Mesendoderm (in vitro differentiated cells): ENCODE measurements at regions not wholly inside any gene's neighbourhood (a gene's known extent, or its start where the extent isn't known, plus 50 kb on each side); places are given as distances from the start of the nearest gene placed in this dataset.

ENCODE experiments used
- DNase-seq: peaks from one replicate; pipeline ENCODE4 v3.0.0; 2013
- H2AK5ac ChIP-seq: 2 replicates; pipeline ENCODE4 v1.6.1; 2013; ENCODE audit warnings: low read length, inconsistent platforms
- H2BK120ac ChIP-seq: 2 replicates; pipeline ENCODE4 v1.6.1; 2013; ENCODE audit warnings: low read depth, mild to moderate bottlenecking, low read length, moderate library complexity, mixed read lengths
- H2BK15ac ChIP-seq: replicated peaks from 2 replicates; pipeline ENCODE4 v1.6.1; 2013; ENCODE audit warnings: low read depth, mild to moderate bottlenecking, moderate library complexity
- H2BK5ac ChIP-seq: 2 replicates; pipeline ENCODE4 v1.6.1; 2013; ENCODE audit warnings: low read length, inconsistent platforms
- H3K18ac ChIP-seq: 2 replicates; pipeline ENCODE4 v1.6.1; 2013; ENCODE audit warnings: mild to moderate bottlenecking, low read length, mixed read lengths
- H3K23ac ChIP-seq: one replicate; pipeline ENCODE4 v1.6.1; 2013; ENCODE audit warnings: low read length
- H3K27ac ChIP-seq: 2 replicates; pipeline ENCODE4 v1.5.1; 2013; ENCODE audit warnings: low read depth, mild to moderate bottlenecking, inconsistent platforms, low read length, moderate library complexity
- H3K27me3 ChIP-seq: 2 replicates; pipeline ENCODE4 v1.6.1; 2013; ENCODE audit warnings: low read length, control low read depth, mild to moderate bottlenecking, inconsistent platforms; ENCODE audit not compliant: insufficient read depth, poor library complexity
- H3K36me3 ChIP-seq: 2 replicates; pipeline ENCODE4 v1.6.1; 2013; ENCODE audit warnings: low read length, inconsistent platforms; ENCODE audit not compliant: control insufficient read depth, insufficient read depth
- H3K4ac ChIP-seq: one replicate; pipeline ENCODE4 v1.6.1; 2013; ENCODE audit warnings: low read depth, mild to moderate bottlenecking, low read length, moderate library complexity
- H3K4me1 ChIP-seq: 2 replicates; pipeline ENCODE4 v1.6.1; 2013; ENCODE audit warnings: low read depth, low read length, inconsistent platforms; ENCODE audit not compliant: control insufficient read depth
- H3K4me2 ChIP-seq: 2 replicates; pipeline ENCODE4 v1.6.1; 2013; ENCODE audit warnings: low read length
- H3K4me3 ChIP-seq: 2 replicates; pipeline ENCODE4 v1.5.1; 2013; ENCODE audit warnings: mild to moderate bottlenecking, low read length
- H3K56ac ChIP-seq: one replicate; pipeline ENCODE4 v1.6.1; 2013; ENCODE audit warnings: low read length
- H3K79me1 ChIP-seq: 2 replicates; pipeline ENCODE4 v1.6.1; 2013; ENCODE audit warnings: low read length, inconsistent platforms
- H3K79me2 ChIP-seq: 2 replicates; pipeline ENCODE4 v1.6.1; 2013; ENCODE audit warnings: mild to moderate bottlenecking, low read length; ENCODE audit not compliant: control insufficient read depth, insufficient read depth
- H3K9ac ChIP-seq: 2 replicates; pipeline ENCODE4 v1.6.1; 2013; ENCODE audit warnings: low read length, inconsistent platforms
- H4K5ac ChIP-seq: one replicate; pipeline ENCODE4 v1.6.1; 2013; ENCODE audit warnings: low read length
- H4K8ac ChIP-seq: one replicate; pipeline ENCODE4 v1.6.1; 2013; ENCODE audit warnings: low read depth, mild to moderate bottlenecking, control low read depth, low read length, moderate library complexity
- WGBS: extraction: QIAGEN DNeasy Blood & Tissue Kit; methylation state at CpG from one replicate; pipeline ENCODE4 v1.1.7; 2013; ENCODE audit warnings: low lambda C conversion rate, missing lambda C conversion rate; ENCODE audit not compliant: insufficient coverage; ENCODE audit errors: extremely low coverage; 5-methylcytosine and 5-hydroxymethylcytosine counted together

DNA sequence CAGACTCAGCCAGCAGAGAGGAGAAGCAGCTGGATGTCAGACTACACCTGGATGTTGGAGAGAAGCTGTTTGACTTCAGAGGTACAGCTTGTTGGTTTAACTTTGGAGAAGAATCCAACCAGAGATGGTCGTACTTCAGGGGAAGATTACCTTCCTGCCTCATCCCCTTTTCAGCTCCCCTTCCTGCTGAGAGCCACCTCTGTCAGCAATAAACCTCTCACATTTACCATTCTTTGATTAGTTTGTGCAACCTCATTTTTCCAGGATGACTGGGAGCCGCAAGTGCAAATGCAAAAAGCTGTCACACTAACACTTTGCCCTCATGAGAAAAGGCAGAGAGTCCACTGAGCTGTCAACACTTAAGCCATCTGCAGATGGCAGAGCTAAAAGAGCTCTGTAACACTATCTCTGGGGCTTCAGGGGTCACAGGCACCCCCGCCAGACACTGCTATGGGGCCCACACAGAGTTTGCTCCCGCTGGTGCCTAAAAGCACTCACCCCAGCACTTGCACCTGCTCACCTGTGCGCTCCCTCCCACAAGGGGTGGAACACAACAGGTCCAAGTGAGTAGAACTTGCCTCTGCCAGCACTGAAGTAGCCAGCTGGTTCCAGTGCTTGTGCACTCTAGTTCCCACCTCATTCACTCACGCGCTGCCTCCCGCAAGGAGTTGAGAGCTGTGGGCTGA is 391.7 kb downstream of the METTL4 start:
- Histone ChIP-seq H3K27ac (no peak overlapping the region), H3K56ac (no peak overlapping the region), H2BK5ac (no peak overlapping the region), H3K79me1 (no peaks in the 10 kb centered on the region), H3K27me3 (no peaks in the 10 kb centered on the region), H3K18ac (no peak overlapping the region), H2AK5ac (no peak overlapping the region), H4K8ac (no peak overlapping the region), H2BK120ac (no peak overlapping the region), H3K4me1 (no peaks in the 10 kb centered on the region), H3K36me3 (no peaks in the 10 kb centered on the region), H3K9ac (no peak overlapping the region), H3K4ac (no peak overlapping the region), H3K79me2 (no peaks in the 10 kb centered on the region), H3K23ac (no peak overlapping the region), H4K5ac (no peak overlapping the region), H3K4me2 (no peak overlapping the region), H2BK15ac (no peak overlapping the region), H3K4me3 (no peak overlapping the region)
- DNase-seq: no peak
- WGBS: no CpG with 5 or more reads among the region's 8 CpGs

DNA sequence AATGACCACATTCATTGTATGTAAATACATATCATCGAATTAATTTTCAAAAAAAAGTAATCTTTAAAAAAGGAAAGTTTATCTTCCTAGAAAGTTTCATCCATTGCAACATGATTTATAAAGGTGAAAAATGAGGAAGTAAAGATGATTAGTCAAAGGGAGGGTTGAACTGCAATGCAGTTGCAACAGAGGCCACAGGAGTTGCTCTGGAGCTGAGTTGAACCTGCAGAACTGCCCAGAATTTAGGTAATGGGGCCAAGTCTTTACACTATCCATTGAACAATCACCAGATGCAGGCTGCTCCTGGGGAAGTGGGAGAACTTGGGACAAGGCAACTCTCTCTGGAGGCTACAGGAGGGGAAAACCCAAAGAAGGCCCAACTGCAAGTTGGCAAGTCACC is 390.7 kb downstream of the METTL4 start:
- H3K4ac ChIP-seq: no peak overlapping the region
- H3K27ac ChIP-seq: no peak overlapping the region
- no peak overlapping the region for H3K4me3 ChIP-seq
- WGBS: no CpG with 5 or more reads among the region's 1 CpG
- no peak for DNase-seq
- H3K23ac ChIP-seq: no peak overlapping the region
- no peak overlapping the region for H3K18ac ChIP-seq
- no peak overlapping the region for H3K56ac ChIP-seq
- no peaks in the 10 kb centered on the region for H3K36me3 ChIP-seq
- no peak overlapping the region for H2BK5ac ChIP-seq
- H3K27me3 ChIP-seq: no peaks in the 10 kb centered on the region
- no peak overlapping the region for H2BK120ac ChIP-seq
- H3K79me1 ChIP-seq: no peaks in the 10 kb centered on the region
- H4K8ac ChIP-seq: no peak overlapping the region
- no peak overlapping the region for H4K5ac ChIP-seq
- H2BK15ac ChIP-seq: no peak overlapping the region
- H3K79me2 ChIP-seq: no peaks in the 10 kb centered on the region
- H3K4me2 ChIP-seq: no peak overlapping the region
- no peak overlapping the region for H3K9ac ChIP-seq
- no peak overlapping the region for H2AK5ac ChIP-seq
- no peaks in the 10 kb centered on the region for H3K4me1 ChIP-seq

DNA sequence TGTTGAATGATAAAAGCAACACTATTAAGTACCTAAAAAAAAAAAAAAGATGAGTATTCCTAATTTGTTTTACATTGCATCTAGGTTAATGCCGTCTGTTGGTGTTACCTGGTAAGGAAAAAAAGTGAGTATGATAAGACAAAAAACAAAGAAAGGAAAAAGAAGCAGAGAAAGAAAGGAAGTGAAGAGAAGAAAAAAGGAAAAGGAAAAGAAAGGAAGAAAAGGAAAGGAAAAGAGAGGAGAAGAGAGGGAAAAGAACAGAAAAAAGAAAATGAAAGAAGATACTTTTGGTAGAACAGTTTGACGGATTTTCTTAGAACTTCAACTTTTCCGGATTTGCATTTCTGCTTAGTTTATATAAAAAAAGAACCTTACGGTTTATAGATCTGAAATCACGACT is 387.9 kb downstream of the METTL4 start:
- no peak overlapping the region for H3K27ac ChIP-seq
- no peak for DNase-seq
- no peaks in the 10 kb centered on the region for H3K4me1 ChIP-seq
- H3K23ac ChIP-seq: no peak overlapping the region
- H3K18ac ChIP-seq: no peak overlapping the region
- no peak overlapping the region for H2BK15ac ChIP-seq
- no peaks in the 10 kb centered on the region for H3K27me3 ChIP-seq
- no CpG with 5 or more reads among the region's 5 CpGs for WGBS
- H3K56ac ChIP-seq: no peak overlapping the region
- H2BK5ac ChIP-seq: no peak overlapping the region
- no peaks in the 10 kb centered on the region for H3K79me1 ChIP-seq
- no peak overlapping the region for H2BK120ac ChIP-seq
- no peak overlapping the region for H3K9ac ChIP-seq
- H4K5ac ChIP-seq: no peak overlapping the region
- H2AK5ac ChIP-seq: no peak overlapping the region
- no peak overlapping the region for H3K4me3 ChIP-seq
- no peak overlapping the region for H3K4me2 ChIP-seq
- no peaks in the 10 kb centered on the region for H3K79me2 ChIP-seq
- H4K8ac ChIP-seq: no peak overlapping the region
- no peaks in the 10 kb centered on the region for H3K36me3 ChIP-seq
- no peak overlapping the region for H3K4ac ChIP-seq

- Histone ChIP-seq H2BK15ac (no peak overlapping the region), H2BK5ac (no peak overlapping the region), H3K4ac (no peak overlapping the region), H3K18ac (no peak overlapping the region), H3K79me2 (no peaks in the 10 kb centered on the region), H3K27me3 (no peaks in the 10 kb centered on the region), H2BK120ac (no peak overlapping the region), H3K4me2 (no peak overlapping the region), H3K4me3 (no peak overlapping the region), H3K27ac (no peak overlapping the region), H4K5ac (no peak overlapping the region), H2AK5ac (no peak overlapping the region), H3K79me1 (no peaks in the 10 kb centered on the region), H3K9ac (no peak overlapping the region), H3K36me3 (no peaks in the 10 kb centered on the region), H3K56ac (no peak overlapping the region), H3K23ac (no peak overlapping the region), H4K8ac (no peak overlapping the region), H3K4me1 (no peaks in the 10 kb centered on the region)
- DNase-seq: no peak
- WGBS: 100% methylated on average over 1 of the region's 1 CpG
These were observed 384.3 kb downstream of the METTL4 start for GRCh38 chr18:2186967-2187366.

- Histone ChIP-seq H3K27me3 (no peaks in the 10 kb centered on the region), H3K79me2 (no peaks in the 10 kb centered on the region)
These were observed 383.0 kb downstream of the METTL4 start for GRCh38 chr18:2188258-2188657.

GRCh38 chr18:2191180-2191790 is 380.0 kb downstream of the METTL4 start:
- Histone ChIP-seq H3K9ac (no peak overlapping the region), H2BK120ac (no peak overlapping the region), H3K27ac (no peak overlapping the region), H3K4me3 (no peak overlapping the region), H3K4me2 (no peak overlapping the region), H4K5ac (no peak overlapping the region), H2BK15ac (no peak overlapping the region), H3K36me3 (no peaks in the 10 kb centered on the region), H3K23ac (no peak overlapping the region), H2AK5ac (no peak overlapping the region), H3K18ac (no peak overlapping the region), H4K8ac (no peak overlapping the region), H3K4ac (no peak overlapping the region), H3K4me1 (no peaks in the 10 kb centered on the region), H3K56ac (no peak overlapping the region), H3K79me2 (no peaks in the 10 kb centered on the region), H3K27me3 (no peaks in the 10 kb centered on the region), H2BK5ac (no peak overlapping the region), H3K79me1 (no peaks in the 10 kb centered on the region)
- no peak for DNase-seq
- no CpG with 5 or more reads among the region's 3 CpGs for WGBS

More at GRCh38 chr18:2188258-2188657, 383.0 kb downstream of the METTL4 start:
- Histone ChIP-seq H2BK15ac (no peak overlapping the region), H3K9ac (no peak overlapping the region), H3K27ac (no peak overlapping the region), H3K4ac (no peak overlapping the region), H3K4me3 (no peak overlapping the region), H2AK5ac (no peak overlapping the region), H2BK120ac (no peak overlapping the region), H3K56ac (no peak overlapping the region), H3K4me2 (no peak overlapping the region), H3K36me3 (no peaks in the 10 kb centered on the region), H3K4me1 (no peaks in the 10 kb centered on the region), H3K79me1 (no peaks in the 10 kb centered on the region), H3K23ac (no peak overlapping the region), H4K5ac (no peak overlapping the region), H2BK5ac (no peak overlapping the region), H3K18ac (no peak overlapping the region), H4K8ac (no peak overlapping the region)
- no peak for DNase-seq
- no CpG with 5 or more reads among the region's 1 CpG for WGBS
